HG02642 (cell line): ENCODE measurements at regions not wholly inside any gene's neighbourhood (a gene's known extent, or its start where the extent isn't known, plus 50 kb on each side); places are given as distances from the start of the nearest gene placed in this dataset.
A peak's percentile ranks its signal among the peaks of the same experiment; 100 is the strongest.

Experiments
- ATAC-seq: cut with Tn5 transposase; IDR thresholded peaks from one replicate; pipeline ENCODE4 v1.9.1; 2021; ENCODE audit warnings: mild to moderate bottlenecking; ENCODE audit not compliant: unreplicated experiment, poor library complexity

GRCh38 chr12:24127919-24128721 is 178.7 kb upstream of the SOX5 start:
- peak; percentile 94 for ATAC-seq

- no peak for ATAC-seq
Observed at GRCh38 chr12:24125280-24125679, 175.8 kb upstream of the SOX5 start.

GRCh38 chr12:24121911-24122310 is 172.4 kb upstream of the SOX5 start:
- ATAC-seq: no peak

- no peak for ATAC-seq
Observed at GRCh38 chr12:24118668-24119067, 169.2 kb upstream of the SOX5 start.

- no peak for ATAC-seq
Observed at GRCh38 chr12:24116548-24116947, 167.1 kb upstream of the SOX5 start.

- no peak for ATAC-seq
Observed at GRCh38 chr12:24113701-24114100, 164.2 kb upstream of the SOX5 start.

- ATAC-seq: no peak
Observed at GRCh38 chr12:24111616-24112015, 162.1 kb upstream of the SOX5 start.

GRCh38 chr12:24111086-24111485 is 161.6 kb upstream of the SOX5 start:
- ATAC-seq: no peak

GRCh38 chr12:24109381-24110039 is 160.0 kb upstream of the SOX5 start:
- ATAC-seq: peak; percentile 94

GRCh38 chr12:24102676-24103075 is 153.2 kb upstream of the SOX5 start:
- no peak for ATAC-seq

GRCh38 chr12:24099576-24099975 is 150.1 kb upstream of the SOX5 start:
- no peak for ATAC-seq

- no peak for ATAC-seq
Observed at GRCh38 chr12:24095245-24095644, 145.8 kb upstream of the SOX5 start.

GRCh38 chr12:24089510-24089890 is 140.0 kb upstream of the SOX5 start:
- ATAC-seq: no peak

- no peak for ATAC-seq
Observed at GRCh38 chr12:24088751-24089509, 139.5 kb upstream of the SOX5 start.

GRCh38 chr12:24087294-24087693 is 137.8 kb upstream of the SOX5 start:
- no peak for ATAC-seq

- ATAC-seq: no peak
Observed at GRCh38 chr12:24084800-24085199, 135.3 kb upstream of the SOX5 start.

- no peak for ATAC-seq
Observed at GRCh38 chr12:24083838-24084237, 134.4 kb upstream of the SOX5 start.

- no peak for ATAC-seq
Observed at GRCh38 chr12:24081606-24082005, 132.1 kb upstream of the SOX5 start.

- ATAC-seq: no peak
Observed at GRCh38 chr12:24081092-24081529, 131.6 kb upstream of the SOX5 start.

- no peak for ATAC-seq
Observed at GRCh38 chr12:24080465-24080864, 131.0 kb upstream of the SOX5 start.

GRCh38 chr12:24079083-24079482 is 129.6 kb upstream of the SOX5 start:
- no peak for ATAC-seq
